Bronchial epithelial cell (primary cell): ENCODE measurements at regions not wholly inside any gene's neighbourhood (a gene's known extent, or its start where the extent isn't known, plus 50 kb on each side); places are given as distances from the start of the nearest gene placed in this dataset.

ENCODE experiments used
- DNase-seq: peaks from one replicate; pipeline ENCODE4 v3.0.0-alpha.2; 2010; ENCODE audit warnings: low read depth
- FAIRE-seq: peaks from 2 replicates; lab custom pipeline; 2011; peaks lifted over from hg19 to GRCh38; lab: Jason Lieb, UNC
- H3K27me3 ChIP-seq: 2 replicates; pipeline ENCODE4 v1.5.1; 2011; ENCODE audit warnings: low read length; ENCODE audit not compliant: control insufficient read depth, insufficient read depth
- H3K36me3 ChIP-seq: 2 replicates; pipeline ENCODE4 v1.5.1; 2011; ENCODE audit warnings: low read length; ENCODE audit not compliant: control insufficient read depth, insufficient read depth
- H3K4me3 ChIP-seq: 2 replicates; pipeline ENCODE4 v1.5.1; 2011; ENCODE audit warnings: mild to moderate bottlenecking, low read depth, low read length, control low read depth
- TF ChIP-seq, protein P1 (sequence below): IDR thresholded peaks from 2 replicates; pipeline ENCODE4 v1.5.1; 2011; ENCODE audit warnings: mild to moderate bottlenecking, moderate library complexity, low read length, control low read depth, inconsistent platforms; ENCODE audit not compliant: insufficient read depth, severe bottlenecking

DNA sequence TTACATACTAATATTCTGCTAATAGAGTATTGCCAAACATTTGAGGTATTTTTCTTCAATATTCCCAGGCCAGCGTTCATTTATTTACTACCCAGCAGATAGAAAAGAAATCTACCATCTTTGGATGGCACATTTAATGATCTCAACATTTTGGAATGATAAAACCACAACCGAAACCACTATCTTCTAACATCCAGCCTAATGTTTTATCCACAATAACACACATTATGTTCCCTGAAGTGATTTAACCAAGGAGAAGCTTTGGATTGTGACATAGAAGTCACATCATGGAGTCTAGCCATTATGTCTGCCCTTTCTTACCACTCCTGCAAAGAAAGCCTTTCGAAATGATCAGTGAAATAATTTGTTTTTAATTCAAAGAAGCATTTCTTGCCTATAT is 497.1 kb upstream of the PLXNA2 start:
- FAIRE-seq (no peak), DNase-seq (no peak)
- no peaks in the 10 kb centered on the region for H3K36me3 ChIP-seq
- H3K4me3 ChIP-seq: no peak overlapping the region
- H3K27me3 ChIP-seq: no peaks in the 10 kb centered on the region
- TF ChIP-seq, protein P1, sequence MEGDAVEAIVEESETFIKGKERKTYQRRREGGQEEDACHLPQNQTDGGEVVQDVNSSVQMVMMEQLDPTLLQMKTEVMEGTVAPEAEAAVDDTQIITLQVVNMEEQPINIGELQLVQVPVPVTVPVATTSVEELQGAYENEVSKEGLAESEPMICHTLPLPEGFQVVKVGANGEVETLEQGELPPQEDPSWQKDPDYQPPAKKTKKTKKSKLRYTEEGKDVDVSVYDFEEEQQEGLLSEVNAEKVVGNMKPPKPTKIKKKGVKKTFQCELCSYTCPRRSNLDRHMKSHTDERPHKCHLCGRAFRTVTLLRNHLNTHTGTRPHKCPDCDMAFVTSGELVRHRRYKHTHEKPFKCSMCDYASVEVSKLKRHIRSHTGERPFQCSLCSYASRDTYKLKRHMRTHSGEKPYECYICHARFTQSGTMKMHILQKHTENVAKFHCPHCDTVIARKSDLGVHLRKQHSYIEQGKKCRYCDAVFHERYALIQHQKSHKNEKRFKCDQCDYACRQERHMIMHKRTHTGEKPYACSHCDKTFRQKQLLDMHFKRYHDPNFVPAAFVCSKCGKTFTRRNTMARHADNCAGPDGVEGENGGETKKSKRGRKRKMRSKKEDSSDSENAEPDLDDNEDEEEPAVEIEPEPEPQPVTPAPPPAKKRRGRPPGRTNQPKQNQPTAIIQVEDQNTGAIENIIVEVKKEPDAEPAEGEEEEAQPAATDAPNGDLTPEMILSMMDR: no peak

GRCh38 chr1:208743361-208743760 is 499.2 kb upstream of the PLXNA2 start:
- TF ChIP-seq, protein P1: no peak
- no peak for FAIRE-seq
- H3K4me3 ChIP-seq: no peak overlapping the region

GRCh38 chr1:208747979-208748378 is 503.8 kb upstream of the PLXNA2 start:
- DNase-seq: no peak
- Histone ChIP-seq H3K36me3 (no peaks in the 10 kb centered on the region), H3K27me3 (no peaks in the 10 kb centered on the region), H3K4me3 (no peak overlapping the region)
- no peak for FAIRE-seq
- TF ChIP-seq, protein P1: no peak

More at GRCh38 chr1:208743361-208743760, 499.2 kb upstream of the PLXNA2 start:
- Histone ChIP-seq H3K27me3 (no peaks in the 10 kb centered on the region), H3K36me3 (no peaks in the 10 kb centered on the region)
- no peak for DNase-seq

- no peak overlapping the region for H3K4me3 ChIP-seq
- DNase-seq (no peak), FAIRE-seq (peak; percentile 83)
- no peaks in the 10 kb centered on the region for H3K36me3 ChIP-seq
- no peaks in the 10 kb centered on the region for H3K27me3 ChIP-seq
- TF ChIP-seq, protein P1: no peak
Observed at GRCh38 chr1:208748387-208749165, 504.4 kb upstream of the PLXNA2 start.

GRCh38 chr1:208756339-208756981 is 512.3 kb upstream of the PLXNA2 start:
- FAIRE-seq: peak; percentile 47

More at GRCh38 chr1:208756339-208756981, 512.3 kb upstream of the PLXNA2 start:
- Histone ChIP-seq H3K27me3 (peaks cover 3% of the 10 kb centered on the region), H3K4me3 (no peak overlapping the region), H3K36me3 (no peaks in the 10 kb centered on the region)
- no peak for DNase-seq
- TF ChIP-seq, protein P1: no peak
